GM18868 (cell line): ENCODE measurements at regions not wholly inside any gene's neighbourhood (a gene's known extent, or its start where the extent isn't known, plus 50 kb on each side); places are given as distances from the start of the nearest gene placed in this dataset.
"Not testable (repeated sequence)": the region's sequence is repeated elsewhere in the genome, so short reads cannot be mapped to it uniquely, and the experiment has no call there.

Source experiments
- ATAC-seq: cut with Tn5 transposase; IDR thresholded peaks from one replicate; pipeline ENCODE4 v1.9.1; 2021; ENCODE audit warnings: mild to moderate bottlenecking, moderate library complexity; ENCODE audit not compliant: unreplicated experiment

- ATAC-seq = no peak
These were observed 77.3 kb downstream of the PPCDC start for GRCh38 chr15:75100679-75101078.

GRCh38 chr15:75104804-75105557 lies 81.6 kb downstream of the PPCDC start:
- peak; percentile 37 for ATAC-seq

GRCh38 chr15:75107516-75107907 lies 84.1 kb downstream of the PPCDC start:
- ATAC-seq = no peak

- peak; percentile 54 for ATAC-seq
These were observed 84.8 kb downstream of the PPCDC start for GRCh38 chr15:75107908-75108838.

- no peak for ATAC-seq
These were observed 85.8 kb downstream of the PPCDC start for GRCh38 chr15:75109021-75109735.

- no peak for ATAC-seq
These were observed 86.3 kb downstream of the PPCDC start for GRCh38 chr15:75109736-75110130.

GRCh38 chr15:75112278-75112847 lies 89.0 kb downstream of the PPCDC start:
- no peak for ATAC-seq

GRCh38 chr15:75112848-75113492 lies 88.7 kb upstream of the C15orf39 start:
- ATAC-seq = peak; percentile 46

GRCh38 chr15:75114327-75114726 lies 87.4 kb upstream of the C15orf39 start:
- ATAC-seq = no peak

- ATAC-seq = no peak
These were observed 86.9 kb upstream of the C15orf39 start for GRCh38 chr15:75114796-75115195.

GRCh38 chr15:75115411-75115913 lies 86.2 kb upstream of the C15orf39 start:
- ATAC-seq = not testable (repeated sequence)

GRCh38 chr15:75116143-75116542 lies 85.5 kb upstream of the C15orf39 start:
- ATAC-seq = not testable (repeated sequence)

- ATAC-seq = no peak
These were observed 83.7 kb upstream of the C15orf39 start for GRCh38 chr15:75117993-75118392.

- not testable (repeated sequence) for ATAC-seq
These were observed 82.4 kb upstream of the C15orf39 start for GRCh38 chr15:75119312-75119711.

GRCh38 chr15:75121491-75121890 lies 80.2 kb upstream of the C15orf39 start:
- ATAC-seq = no peak

- no peak for ATAC-seq
These were observed 78.3 kb upstream of the C15orf39 start for GRCh38 chr15:75123395-75123794.

- ATAC-seq = not testable (repeated sequence)
These were observed 77.4 kb upstream of the C15orf39 start for GRCh38 chr15:75124278-75124677.

GRCh38 chr15:75125935-75126334 lies 75.7 kb upstream of the C15orf39 start:
- no peak for ATAC-seq

- ATAC-seq = no peak
These were observed 74.7 kb upstream of the C15orf39 start for GRCh38 chr15:75126864-75127580.

- ATAC-seq = no peak
These were observed 71.9 kb upstream of the C15orf39 start for GRCh38 chr15:75129788-75130187.
